Fibroblast of pulmonary artery (primary cell): ENCODE measurements at regions not wholly inside any gene's neighbourhood (a gene's known extent, or its start where the extent isn't known, plus 50 kb on each side); places are given as distances from the start of the nearest gene placed in this dataset.
"Not testable (repeated sequence)": the region's sequence is repeated elsewhere in the genome, so short reads cannot be mapped to it uniquely, and the experiment has no call there.

Source experiments
- DNase-seq: peaks from one replicate; pipeline ENCODE4 v3.0.0-alpha.2; 2010; ENCODE audit warnings: low read depth
- H3K4me3 ChIP-seq: replicated peaks from 2 replicates; pipeline ENCODE4 v1.5.1; 2011; ENCODE audit warnings: low read depth, mild to moderate bottlenecking, control low read depth, low read length, moderate library complexity
- TF ChIP-seq, protein P1 (sequence below): IDR thresholded peaks from 2 replicates; pipeline ENCODE4 v1.5.1; 2011; ENCODE audit warnings: mild to moderate bottlenecking, control low read depth, low read length, inconsistent platforms; ENCODE audit errors: missing control alignments

DNA sequence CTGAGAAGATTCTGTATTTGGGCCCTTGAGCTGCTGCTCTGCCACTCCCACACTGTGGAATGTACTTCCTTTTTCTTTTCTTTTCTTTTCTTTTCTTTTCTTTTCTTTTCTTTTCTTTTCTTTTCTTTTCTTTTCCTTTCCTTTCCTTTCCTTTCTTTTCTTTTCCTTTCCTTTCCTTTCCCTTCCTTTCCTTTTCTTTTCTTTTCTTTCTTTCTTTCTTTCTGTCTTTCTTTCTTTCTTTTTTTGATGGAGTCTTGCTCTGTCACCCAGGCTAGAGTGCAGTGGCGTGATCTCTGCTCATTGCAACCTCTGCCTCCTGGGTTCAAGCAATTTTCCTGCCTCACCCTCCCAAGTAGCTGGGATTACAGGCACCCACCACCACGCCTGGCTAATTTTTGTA is 89.8 kb downstream of the DNAAF6 start:
- DNase-seq = not testable (repeated sequence)

DNA sequence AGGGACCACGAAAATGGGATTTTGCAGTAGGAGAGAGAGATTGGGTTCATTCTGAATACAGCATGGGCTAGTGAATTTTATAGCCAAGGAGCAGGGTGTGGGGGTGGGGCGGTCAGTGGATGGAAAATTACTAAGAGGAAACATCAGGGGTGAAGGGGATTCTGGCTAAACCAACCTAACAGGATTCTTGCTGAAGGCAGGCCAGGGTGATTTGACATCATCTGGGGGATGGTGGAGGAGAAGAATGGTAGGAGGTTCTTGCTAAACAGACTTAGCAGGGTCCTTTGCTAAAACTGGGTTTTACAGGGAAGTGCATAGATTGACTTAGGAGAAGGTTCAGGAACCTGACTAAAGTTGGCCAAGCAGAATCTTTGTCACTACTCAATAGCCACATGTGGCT is 91.9 kb downstream of the DNAAF6 start:
- H3K4me3 ChIP-seq = no peak overlapping the region
- no peak for DNase-seq
- TF ChIP-seq, protein P1, sequence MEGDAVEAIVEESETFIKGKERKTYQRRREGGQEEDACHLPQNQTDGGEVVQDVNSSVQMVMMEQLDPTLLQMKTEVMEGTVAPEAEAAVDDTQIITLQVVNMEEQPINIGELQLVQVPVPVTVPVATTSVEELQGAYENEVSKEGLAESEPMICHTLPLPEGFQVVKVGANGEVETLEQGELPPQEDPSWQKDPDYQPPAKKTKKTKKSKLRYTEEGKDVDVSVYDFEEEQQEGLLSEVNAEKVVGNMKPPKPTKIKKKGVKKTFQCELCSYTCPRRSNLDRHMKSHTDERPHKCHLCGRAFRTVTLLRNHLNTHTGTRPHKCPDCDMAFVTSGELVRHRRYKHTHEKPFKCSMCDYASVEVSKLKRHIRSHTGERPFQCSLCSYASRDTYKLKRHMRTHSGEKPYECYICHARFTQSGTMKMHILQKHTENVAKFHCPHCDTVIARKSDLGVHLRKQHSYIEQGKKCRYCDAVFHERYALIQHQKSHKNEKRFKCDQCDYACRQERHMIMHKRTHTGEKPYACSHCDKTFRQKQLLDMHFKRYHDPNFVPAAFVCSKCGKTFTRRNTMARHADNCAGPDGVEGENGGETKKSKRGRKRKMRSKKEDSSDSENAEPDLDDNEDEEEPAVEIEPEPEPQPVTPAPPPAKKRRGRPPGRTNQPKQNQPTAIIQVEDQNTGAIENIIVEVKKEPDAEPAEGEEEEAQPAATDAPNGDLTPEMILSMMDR = no peak

More for the DNA sequence above, 89.8 kb downstream of the DNAAF6 start:
- not testable (repeated sequence) for H3K4me3 ChIP-seq

DNA sequence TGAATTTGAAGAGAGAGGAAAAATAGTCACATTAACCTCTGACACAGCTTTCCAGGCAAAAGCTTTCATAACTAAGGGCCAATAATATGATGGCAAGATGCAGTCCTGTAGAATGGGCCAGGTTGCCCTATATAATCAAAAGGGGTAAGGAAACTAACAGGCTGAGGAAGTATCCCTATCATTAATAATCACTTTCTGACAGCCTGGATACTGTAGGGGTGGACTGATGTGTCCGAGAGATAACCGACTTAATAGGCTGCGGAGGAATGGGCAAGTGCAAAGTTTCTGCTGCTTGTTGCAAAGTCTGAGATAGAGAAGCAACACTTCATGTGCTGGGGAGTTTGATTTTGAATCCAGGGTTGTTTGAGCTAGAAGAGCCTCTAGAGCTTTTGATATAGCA is 94.8 kb downstream of the DNAAF6 start:
- TF ChIP-seq, protein P1 = no peak
- no peak overlapping the region for H3K4me3 ChIP-seq
- no peak for DNase-seq

DNA sequence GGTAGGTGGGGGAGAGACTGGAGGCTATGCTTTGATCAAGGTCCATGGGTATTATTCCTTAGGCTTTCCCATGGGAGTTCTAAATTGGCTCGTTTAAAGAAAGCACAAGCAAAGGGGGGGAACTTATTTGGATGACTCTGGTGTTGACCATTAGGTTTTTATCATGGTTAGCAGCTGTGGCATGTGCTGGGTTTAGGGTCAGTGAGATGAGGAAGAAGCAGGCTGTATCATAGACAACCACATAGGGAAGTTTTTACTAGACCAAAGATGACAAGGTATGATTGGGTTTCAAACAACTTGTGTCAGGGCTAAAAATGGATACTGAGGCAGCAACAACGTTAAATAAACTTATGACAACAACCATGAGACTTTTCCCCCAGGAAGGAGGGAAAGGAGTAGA is 97.7 kb downstream of the DNAAF6 start:
- DNase-seq = no peak
- no peak overlapping the region for H3K4me3 ChIP-seq
- TF ChIP-seq, protein P1 = no peak

DNA sequence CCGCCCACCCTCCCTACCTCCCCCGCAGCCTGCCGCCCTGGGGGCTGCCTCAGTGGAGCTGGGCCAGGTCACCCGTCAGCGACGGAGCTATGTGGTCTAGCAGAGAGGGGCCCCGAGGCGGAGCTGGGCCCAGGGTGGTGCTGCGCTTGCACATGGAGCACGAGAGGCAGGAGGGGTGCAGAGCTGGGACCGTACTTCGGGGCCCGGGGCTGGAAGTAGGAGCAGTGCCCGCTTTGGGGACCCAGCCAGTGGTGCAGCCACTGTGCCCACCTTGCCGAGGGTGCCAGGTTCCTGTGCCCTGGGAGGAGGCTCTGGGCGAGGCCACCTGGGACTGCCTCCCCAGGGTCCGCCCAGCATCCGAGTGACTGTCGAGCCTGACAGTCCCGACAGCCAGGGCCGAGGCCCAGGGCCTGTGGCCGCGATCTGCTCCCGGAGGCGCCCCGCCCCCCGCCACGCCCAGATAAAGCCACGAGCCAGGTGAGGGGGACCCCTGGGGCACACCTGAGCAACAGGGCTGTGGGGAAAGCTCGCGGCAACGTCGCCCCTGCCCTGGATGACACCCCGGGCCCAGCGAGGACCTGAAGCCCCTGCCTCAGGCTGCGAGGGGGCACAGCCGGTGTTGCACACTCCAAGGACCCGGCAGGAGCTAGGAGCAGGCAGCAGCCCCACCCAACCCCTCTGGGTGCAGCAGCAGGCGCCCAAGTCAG is 117.5 kb downstream of the DNAAF6 start:
- no peak overlapping the region for H3K4me3 ChIP-seq
- TF ChIP-seq, protein P1 = no peak
- no peak for DNase-seq

DNA sequence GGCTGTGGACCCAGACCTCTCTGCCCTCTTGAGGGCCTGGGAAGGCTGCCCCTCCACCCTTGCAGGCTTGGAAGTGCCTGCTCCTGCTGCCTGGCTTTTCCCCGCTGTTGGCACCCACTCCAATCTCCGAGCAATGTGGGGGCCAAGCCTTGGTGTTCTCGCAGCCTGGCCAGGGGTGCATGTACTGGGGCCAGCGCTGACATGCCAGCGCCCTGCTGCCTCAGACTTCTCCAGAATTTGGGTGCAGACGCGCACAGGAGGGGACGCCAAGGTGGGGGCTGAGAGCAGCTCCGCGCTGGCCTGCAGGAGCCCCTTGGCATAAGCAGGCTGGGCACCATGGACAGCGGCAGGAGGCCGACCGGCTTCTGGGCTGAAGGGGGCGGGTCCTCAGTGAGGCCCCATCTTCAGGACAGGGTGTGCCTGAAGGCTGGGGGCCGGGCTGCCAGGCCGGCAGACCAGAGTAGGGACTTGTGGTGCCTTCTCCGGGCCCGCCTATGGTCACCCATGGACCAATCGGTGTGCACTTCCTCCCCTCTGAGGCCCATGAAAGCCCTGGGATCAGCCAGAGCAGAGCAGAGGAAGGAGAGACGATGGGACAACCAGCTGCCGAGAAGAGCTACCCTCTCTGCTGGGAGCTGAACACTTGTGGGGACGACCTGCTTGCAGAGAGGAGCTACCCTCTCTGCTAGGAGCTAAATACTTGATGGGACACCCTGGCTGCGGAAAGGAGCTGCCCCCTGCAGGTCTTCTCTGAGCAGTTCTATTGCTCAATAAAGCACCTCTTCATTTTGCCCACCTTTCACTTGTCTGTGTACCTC is 118.3 kb downstream of the DNAAF6 start:
- TF ChIP-seq, protein P1 = peak; percentile 22
- peak; percentile 35 for DNase-seq
- H3K4me3 ChIP-seq = no peak overlapping the region

DNA sequence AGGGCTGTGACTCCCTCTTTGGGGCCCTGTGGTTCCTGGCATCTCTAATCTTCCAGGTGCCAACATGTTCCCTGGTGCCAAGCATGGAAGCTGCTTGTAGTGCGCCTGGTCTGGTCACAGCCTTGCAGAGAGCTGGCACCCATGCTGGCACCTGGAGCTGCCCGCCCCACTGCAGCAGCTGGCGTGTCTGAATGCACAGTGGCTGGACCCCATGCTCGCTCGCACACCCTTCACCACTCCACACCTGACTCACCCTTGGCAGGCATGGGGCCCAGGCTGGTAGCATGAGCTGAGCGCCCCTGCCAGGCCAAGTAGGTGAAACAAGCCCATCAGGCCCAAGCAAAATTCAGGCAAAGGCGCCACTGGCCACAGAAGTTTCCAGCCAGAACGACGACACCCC is 119.1 kb downstream of the DNAAF6 start:
- TF ChIP-seq, protein P1 = no peak
- H3K4me3 ChIP-seq = no peak overlapping the region
- DNase-seq = no peak
